HepG2 (cell line): ENCODE measurements at regions not wholly inside any gene's neighbourhood (a gene's known extent, or its start where the extent isn't known, plus 50 kb on each side); places are given as distances from the start of the nearest gene placed in this dataset.

Experiments used
- ATAC-seq: fragments of 200-7000 bp; cut with Tn5 transposase; 3 replicates; pipeline ENCODE4 v1.9.1; 2020; ENCODE audit warnings: mild to moderate bottlenecking, moderate library complexity
- BruUV-seq: library from RNA; stranded (reverse); fragments of 400-500 nt; replicated peaks from 2 replicates; lab custom pipeline; 2021; lab: Mats Ljungman, UMichigan
- CTCF ChIA-PET: fragments of 300-600 bp; formaldehyde crosslinking; extraction: SDS; loops from one replicate; lab custom pipeline; 2021; ENCODE audit warnings: low total read pairs, inconsistent platforms, low intra/inter-chr PET ratio; lab: Yijun Ruan, JAX
- POLR2A ChIA-PET: fragments of 350-600 bp; sonication (Branson Sonifier 250); formaldehyde crosslinking; loops from one replicate; lab custom pipeline; 2020; ENCODE audit warnings: antibody characterized with exemption, inconsistent platforms; lab: Yijun Ruan, JAX
- DNase-seq: peaks from one replicate; pipeline ENCODE4 v3.0.0-alpha.2; 2015; ENCODE audit warnings: low spot score
- FAIRE-seq: peaks from 3 replicates; lab custom pipeline; 2011; peaks lifted over from hg19 to GRCh38; lab: Jason Lieb, UNC
- H2AFZ ChIP-seq: one replicate; pipeline ENCODE4 v1.6.1; 2011; ENCODE audit warnings: low read length, inconsistent platforms
- H3K27ac ChIP-seq: fragments of 300-600 bp; 3 replicates; pipeline ENCODE4 v1.8.0; 2011; ENCODE audit warnings: mixed run types, mild to moderate bottlenecking, mixed read lengths, low read length, inconsistent platforms; ENCODE audit not compliant: insufficient read depth; ENCODE audit errors: extremely low read length
- H3K27me3 ChIP-seq, 2 experiments: fragments of 200-600 bp in 1 of 2; 2 replicates in 1 of 2; 3 replicates in 1 of 2; pipeline versions ENCODE4 v1.6.0 to v1.8.0; 2011; ENCODE audit warnings: low read length in 2 of 2, mild to moderate bottlenecking in 2 of 2, moderate library complexity in 2 of 2, inconsistent platforms in 1 of 2; ENCODE audit not compliant: insufficient read depth in 2 of 2, control insufficient read depth in 1 of 2
- H3K36me3 ChIP-seq, 2 experiments: fragments of 200-600 bp in 1 of 2; replicated peaks in 1 of 2; 2 replicates in 1 of 2; 3 replicates in 1 of 2; pipeline versions ENCODE4 v1.5.1 to v1.8.0; 2011; ENCODE audit warnings: low read length in 2 of 2, inconsistent platforms in 1 of 2; ENCODE audit not compliant: insufficient read depth in 2 of 2, control insufficient read depth in 1 of 2
- H3K4me1 ChIP-seq: 2 replicates; pipeline ENCODE4 v1.5.1; 2012; ENCODE audit warnings: low read length, inconsistent platforms; ENCODE audit not compliant: insufficient read depth
- H3K4me2 ChIP-seq: 2 replicates; pipeline ENCODE4 v1.6.0; 2011; ENCODE audit warnings: low read depth, low read length, inconsistent platforms
- H3K4me3 ChIP-seq, 3 experiments: fragments of 200-600 bp in 1 of 3; sonication (generic), shearing (Covaris generic) in 1 of 3; replicated peaks in 1 of 3; 2 replicates each; pipeline ENCODE4 v1.5.1; 2011 to 2016; ENCODE audit warnings: low read length in 3 of 3, inconsistent platforms in 2 of 3, low read depth in 2 of 3, mild to moderate bottlenecking in 2 of 3, control low read depth in 1 of 3, mixed read lengths in 1 of 3; ENCODE audit not compliant: insufficient read depth in 1 of 3
- H3K79me2 ChIP-seq: one replicate; pipeline ENCODE4 v1.6.1; 2011; ENCODE audit warnings: low read length, inconsistent platforms; ENCODE audit not compliant: insufficient read depth
- H3K9ac ChIP-seq: 2 replicates; pipeline ENCODE4 v1.6.0; 2011; ENCODE audit warnings: mild to moderate bottlenecking, low read depth, low read length, inconsistent platforms; ENCODE audit not compliant: insufficient read depth
- H3K9me3 ChIP-seq: 2 replicates; pipeline ENCODE4 v1.5.1; 2012; ENCODE audit warnings: mild to moderate bottlenecking, low read length
- H4K20me1 ChIP-seq: 2 replicates; pipeline ENCODE4 v1.6.0; 2011; ENCODE audit warnings: inconsistent platforms, mild to moderate bottlenecking, low read length, moderate library complexity; ENCODE audit not compliant: insufficient read depth
- BORCS8-MEF2B ChIP-seq: sonication (generic); formaldehyde crosslinking; IDR thresholded peaks from 2 replicates; pipeline ENCODE4 v1.8.0; 2022; ENCODE audit warnings: mild to moderate bottlenecking, missing genetic modification reagents
- IRF1 ChIP-seq: sonication (generic); formaldehyde crosslinking; IDR thresholded peaks from 2 replicates; pipeline ENCODE4 v1.4.0; 2020; ENCODE audit warnings: low read depth, mild to moderate bottlenecking, missing genetic modification reagents
- KDM6A ChIP-seq: IDR thresholded peaks from 2 replicates; pipeline ENCODE4 v1.6.1; 2016; ENCODE audit warnings: low read depth
- MXD3 ChIP-seq: IDR thresholded peaks from 2 replicates; pipeline ENCODE4 v1.6.1; 2016; ENCODE audit warnings: mild to moderate bottlenecking, missing biosample characterization, missing genetic modification reagents
- NR1H2 ChIP-seq: sonication (generic); formaldehyde crosslinking; IDR thresholded peaks from 2 replicates; pipeline ENCODE4 v1.8.1; 2022; ENCODE audit warnings: low read depth, missing genetic modification reagents, borderline replicate concordance
- TIGD3 ChIP-seq: sonication (generic); formaldehyde crosslinking; IDR thresholded peaks from 2 replicates; pipeline ENCODE4 v1.5.1; 2020; ENCODE audit warnings: mild to moderate bottlenecking, missing genetic modification reagents, borderline replicate concordance
- ZNF713 ChIP-seq: sonication (generic); formaldehyde crosslinking; IDR thresholded peaks from 2 replicates; pipeline ENCODE4 v1.4.0; 2020; ENCODE audit warnings: mild to moderate bottlenecking, missing genetic modification reagents
- WGBS: methylation state at CpG from one replicate; pipeline ENCODE4 v1.1.6; 2017; ENCODE audit warnings: low lambda C conversion rate; 5-methylcytosine and 5-hydroxymethylcytosine counted together
- in situ Hi-C: cut with HindIII; loops from 2 replicates; pipeline ENCODE4 v1.10.0; 2017; ENCODE audit warnings: low pct_unique_long_range_greater_than_20kb; ENCODE audit not compliant: extremely low pct_ligation_motif_present
- intact Hi-C: fragments of 100-400 bp; cut with micrococcal nuclease; formaldehyde crosslinking; loops from one replicate; pipeline ENCODE4 v1.10.0; 2022; ENCODE audit not compliant: unreplicated experiment
- TF ChIP-seq, protein P1 (sequence below): sonication (generic); formaldehyde crosslinking; IDR thresholded peaks from 2 replicates; pipeline ENCODE4 v1.5.0; 2020; ENCODE audit warnings: mild to moderate bottlenecking, missing genetic modification reagents, borderline replicate concordance

DNA sequence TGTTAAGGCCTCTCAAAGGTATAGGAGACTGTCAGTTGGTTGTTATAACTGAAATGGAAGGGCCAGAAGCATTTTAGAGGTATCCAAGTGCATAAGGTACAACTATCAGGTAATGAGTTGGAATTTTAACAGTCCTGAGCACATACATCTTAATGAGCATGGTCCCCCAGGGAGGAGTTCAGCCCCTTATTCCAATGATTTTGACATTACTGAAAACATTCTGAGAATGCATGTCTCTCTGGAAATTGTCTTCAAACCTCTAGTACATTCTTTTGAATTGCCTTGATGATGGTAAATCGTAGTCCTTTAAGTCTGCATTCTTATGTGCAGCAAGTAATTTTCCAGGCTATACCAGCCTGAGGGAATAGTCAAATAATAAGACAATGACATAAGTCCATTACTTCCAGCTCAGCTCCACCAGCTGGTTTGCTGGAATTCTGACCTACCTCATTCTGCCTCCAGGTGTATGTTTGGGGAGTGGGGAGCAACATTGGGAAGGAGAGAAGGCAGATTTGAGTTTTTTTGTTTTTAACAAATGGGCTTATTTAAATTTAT lies 239.2 kb downstream of the MSRB3 start:
- Histone ChIP-seq H3K79me2 (no peaks in the 10 kb centered on the region), H3K27ac (no peak overlapping the region), H3K4me2 (no peak overlapping the region), H2AFZ (no peak overlapping the region), H4K20me1 (no peaks in the 10 kb centered on the region), H3K9me3 (no peaks in the 10 kb centered on the region), H3K4me1 (no peaks in the 10 kb centered on the region), H3K27me3 (no peaks in the 10 kb centered on the region; a peak in 1 of 5 replicates), H3K4me3 (no peak overlapping the region), H3K9ac (no peak overlapping the region), H3K36me3 (no peaks in the 10 kb centered on the region)
- ATAC-seq (no peak), FAIRE-seq (no peak), DNase-seq (no peak)
- TF ChIP-seq ZNF713 (no peak), MXD3 (CRISPR knock-in tag) (no peak), BORCS8-MEF2B (no peak), KDM6A (CRISPR knock-in tag) (no peak), NR1H2 (CRISPR knock-in tag) (no peak), IRF1 (CRISPR knock-in tag) (no peak), TIGD3 (CRISPR knock-in tag) (no peak)
- TF ChIP-seq, protein P1, sequence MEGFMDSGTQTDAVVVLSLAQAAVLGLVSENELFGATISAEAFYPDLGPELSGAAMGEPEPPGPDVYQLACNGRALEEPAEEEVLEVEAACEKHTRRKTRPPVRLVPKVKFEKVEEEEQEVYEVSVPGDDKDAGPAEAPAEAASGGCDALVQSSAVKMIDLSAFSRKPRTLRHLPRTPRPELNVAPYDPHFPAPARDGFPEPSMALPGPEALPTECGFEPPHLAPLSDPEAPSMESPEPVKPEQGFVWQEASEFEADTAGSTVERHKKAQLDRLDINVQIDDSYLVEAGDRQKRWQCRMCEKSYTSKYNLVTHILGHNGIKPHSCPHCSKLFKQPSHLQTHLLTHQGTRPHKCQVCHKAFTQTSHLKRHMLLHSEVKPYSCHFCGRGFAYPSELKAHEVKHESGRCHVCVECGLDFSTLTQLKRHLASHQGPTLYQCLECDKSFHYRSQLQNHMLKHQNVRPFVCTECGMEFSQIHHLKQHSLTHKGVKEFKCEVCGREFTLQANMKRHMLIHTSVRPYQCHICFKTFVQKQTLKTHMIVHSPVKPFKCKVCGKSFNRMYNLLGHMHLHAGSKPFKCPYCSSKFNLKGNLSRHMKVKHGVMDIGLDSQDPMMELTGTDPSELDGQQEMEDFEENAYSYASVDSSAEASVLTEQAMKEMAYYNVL (CRISPR knock-in tag), result no peak
- 0% methylated on average over 1 of the region's 1 CpG for WGBS
- no TSS peak for BruUV-seq
- intact Hi-C loops, result no loop called here
- CTCF ChIA-PET, result no interaction called here
- in situ Hi-C loops, result no loop called here
- POLR2A ChIA-PET, result no interaction called here
